ENCODE measurements at regions not wholly inside any gene's neighbourhood (a gene's known extent, or its start where the extent isn't known, plus 50 kb on each side); places are given as distances from the start of the nearest gene placed in this dataset.

DNA sequence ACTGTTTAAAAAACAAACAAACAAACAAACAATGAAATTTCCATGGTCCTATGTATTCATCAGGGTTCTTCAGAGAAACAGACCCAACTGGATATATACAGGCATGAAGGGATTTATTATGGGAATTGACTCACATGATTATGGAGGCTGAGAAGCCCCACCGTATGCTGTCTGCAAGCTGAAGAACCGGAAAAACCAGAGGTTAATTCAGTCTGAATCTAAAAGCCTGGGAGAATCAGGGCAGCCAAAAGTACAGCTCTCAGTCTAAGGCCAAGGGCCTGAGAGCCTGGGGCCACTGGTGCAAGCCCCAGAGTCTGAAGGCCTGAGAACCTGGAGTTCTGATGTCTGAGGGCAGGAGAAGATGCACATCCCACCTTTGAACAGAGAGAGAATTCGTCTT is 163.5 kb downstream of the MDFIC start:
- DNase-seq = no peak
- no peak overlapping the region for H3K4me3 Mint-ChIP-seq
- H3K36me3 Mint-ChIP-seq = no peaks in the 10 kb centered on the region
- no peaks in the 10 kb centered on the region for H3K27me3 Mint-ChIP-seq
- no peak overlapping the region for H3K27ac Mint-ChIP-seq
- no peaks in the 10 kb centered on the region for H3K4me1 Mint-ChIP-seq
- H3K9me3 Mint-ChIP-seq = peaks cover 1% of the 10 kb centered on the region
- CTCF ChIA-PET = no interaction called here

DNA sequence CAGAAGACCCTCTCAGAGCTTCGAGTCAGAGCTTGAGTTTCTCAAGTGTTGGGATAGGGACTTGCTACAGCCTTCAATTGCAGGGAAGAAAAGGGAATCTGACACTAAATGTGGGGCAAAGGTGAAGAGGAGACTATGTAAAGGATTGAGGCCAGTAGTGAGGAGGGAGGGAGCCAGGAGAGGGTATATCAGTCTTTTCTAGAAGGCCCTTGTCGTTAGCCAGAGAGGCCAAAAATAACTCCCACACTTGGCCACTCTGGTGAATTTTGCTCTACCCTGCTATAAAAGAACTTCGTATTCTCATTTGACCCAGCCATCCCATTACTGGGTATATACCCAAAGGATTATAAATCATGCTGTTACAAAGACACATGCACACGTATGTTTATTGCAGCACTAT is 162.0 kb downstream of the MDFIC start:
- H3K27ac Mint-ChIP-seq = no peak overlapping the region
- H3K4me1 Mint-ChIP-seq = no peaks in the 10 kb centered on the region
- CTCF ChIA-PET = no interaction called here

DNA sequence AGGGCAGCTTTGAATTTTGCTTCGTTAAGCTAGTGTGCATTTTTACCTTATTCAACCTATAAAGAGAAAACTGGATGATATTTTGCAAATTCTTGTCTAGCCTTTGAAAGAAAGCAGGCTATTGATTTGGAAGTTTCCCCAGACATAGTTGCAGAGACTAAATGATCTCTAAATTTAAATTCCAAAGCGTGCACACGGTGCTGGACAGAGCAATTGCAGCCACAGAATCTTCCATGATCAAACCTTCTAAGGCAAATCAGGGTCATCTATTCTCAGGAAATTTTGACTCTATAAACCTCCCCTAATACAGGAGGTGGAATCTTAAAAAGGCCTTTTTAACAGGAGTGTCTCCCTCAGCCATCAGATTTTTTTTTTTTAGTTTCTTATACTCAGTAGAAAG is 159.9 kb downstream of the MDFIC start:
- DNase-seq = no peak
- CTCF ChIA-PET = no interaction called here
- Mint-ChIP-seq H3K4me1 (peaks cover 3% of the 10 kb centered on the region), H3K9me3 (peaks cover 1% of the 10 kb centered on the region), H3K27me3 (no peaks in the 10 kb centered on the region), H3K36me3 (no peaks in the 10 kb centered on the region), H3K4me3 (no peak overlapping the region), H3K27ac (no peak overlapping the region)

More for the DNA sequence above, 162.0 kb downstream of the MDFIC start:
- DNase-seq = no peak
- Mint-ChIP-seq H3K36me3 (no peaks in the 10 kb centered on the region), H3K27me3 (no peaks in the 10 kb centered on the region), H3K9me3 (peaks cover 1% of the 10 kb centered on the region), H3K4me3 (no peak overlapping the region)

DNA sequence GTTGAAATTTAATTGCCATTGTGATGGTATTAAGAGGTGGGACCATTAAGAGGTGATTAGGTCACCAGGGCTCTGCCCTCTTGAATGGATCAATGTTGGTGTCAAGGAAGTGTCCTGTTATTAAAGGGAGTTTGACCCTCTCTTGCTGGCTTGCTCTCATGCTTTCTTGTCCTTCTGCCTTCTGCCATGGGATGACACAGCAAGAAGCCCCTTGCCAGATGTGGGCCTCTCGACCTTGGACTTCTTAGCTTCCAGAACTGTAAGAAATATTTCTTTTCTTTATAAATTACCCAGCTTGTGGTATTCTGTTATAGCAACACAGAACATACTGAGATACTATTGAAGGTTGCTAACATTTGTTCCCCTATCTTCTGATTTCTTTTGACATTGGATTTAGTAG is 157.0 kb downstream of the MDFIC start:
- Mint-ChIP-seq H3K4me3 (no peak overlapping the region), H3K4me1 (peaks cover 3% of the 10 kb centered on the region), H3K9me3 (no peaks in the 10 kb centered on the region), H3K27ac (no peak overlapping the region), H3K36me3 (no peaks in the 10 kb centered on the region), H3K27me3 (peaks cover 1% of the 10 kb centered on the region)
- CTCF ChIA-PET = no interaction called here
- DNase-seq = no peak

DNA sequence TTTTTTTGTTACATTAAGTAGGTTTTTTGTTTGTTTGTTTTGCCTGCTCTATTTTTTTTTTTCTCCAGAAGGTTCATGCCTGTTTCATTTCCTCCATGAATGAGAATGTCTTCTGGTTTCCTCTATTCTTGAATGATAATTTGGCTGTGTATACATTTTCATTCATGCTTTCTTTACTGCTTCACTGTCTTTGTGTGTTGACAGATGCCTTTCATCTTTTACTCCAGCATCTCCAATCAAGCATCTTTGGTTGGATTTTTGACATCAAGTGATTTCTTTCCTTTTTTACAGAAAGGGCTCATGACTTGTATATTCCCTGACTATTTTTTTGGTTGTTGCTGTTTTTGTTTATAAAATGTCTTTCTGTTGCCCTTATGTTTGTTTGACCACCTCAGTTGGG is 156.5 kb downstream of the MDFIC start:
- H3K27me3 Mint-ChIP-seq = peaks cover 3% of the 10 kb centered on the region
- H3K4me1 Mint-ChIP-seq = peaks cover 3% of the 10 kb centered on the region
- no peaks in the 10 kb centered on the region for H3K36me3 Mint-ChIP-seq

DNA sequence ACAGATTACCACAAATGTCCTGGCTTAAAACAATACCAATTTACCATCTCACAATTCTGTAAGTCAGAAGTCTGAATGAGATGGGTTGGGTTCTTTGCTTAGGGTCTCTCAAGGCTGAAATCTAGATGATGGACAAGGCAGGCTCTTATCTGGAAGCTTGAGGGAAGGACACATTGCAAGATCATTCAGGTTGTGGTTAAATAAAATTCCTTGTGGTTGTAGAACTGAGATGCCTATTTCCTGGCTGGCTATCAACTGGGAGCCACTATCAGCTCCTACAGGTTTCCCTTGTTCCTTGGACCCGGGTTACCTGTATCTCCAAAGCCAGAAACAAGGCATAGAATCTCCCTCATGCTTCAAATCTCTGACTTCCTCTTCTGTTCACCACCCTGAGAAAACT is 148.4 kb downstream of the MDFIC start:
- Mint-ChIP-seq H3K27ac (no peak overlapping the region), H3K9me3 (no peaks in the 10 kb centered on the region), H3K27me3 (peaks cover 3% of the 10 kb centered on the region), H3K4me1 (peaks cover 8% of the 10 kb centered on the region), H3K4me3 (no peak overlapping the region), H3K36me3 (no peaks in the 10 kb centered on the region)
- DNase-seq = no peak
- CTCF ChIA-PET = no interaction called here

More for the DNA sequence above, 156.5 kb downstream of the MDFIC start:
- Mint-ChIP-seq H3K4me3 (no peak overlapping the region), H3K9me3 (no peaks in the 10 kb centered on the region), H3K27ac (no peak overlapping the region)
- DNase-seq = no peak
- CTCF ChIA-PET = no interaction called here

All from activated naive CD4-positive, alpha-beta T cell treated with anti-CD3 and anti-CD28 coated beads, Interleukin-2, amount 10 ng/mL, durations not matched to agents 7 days and 5 days (primary cell).